Calu3 (cell line): ENCODE measurements at regions not wholly inside any gene's neighbourhood (a gene's known extent, or its start where the extent isn't known, plus 50 kb on each side); places are given as distances from the start of the nearest gene placed in this dataset.

Experiments
- BruUV-seq: library from RNA; stranded (reverse); fragments of 400-500 nt; replicated peaks from 2 replicates; lab custom pipeline; 2021; lab: Mats Ljungman, UMichigan
- CTCF ChIA-PET: fragments of 300-600 bp; sonication (Branson Sonifier 250); formaldehyde crosslinking; loops from one replicate; lab custom pipeline; 2022; ENCODE audit warnings: antibody characterized with exemption; lab: Charles Lee
- DNase-seq: peaks from one replicate; pipeline ENCODE4 v3.0.0; 2022
- H3K27ac Mint-ChIP-seq: one replicate; pipeline ENCODE4 v1.8.0; 2022; ENCODE audit warnings: mixed read lengths; ENCODE audit not compliant: unreplicated experiment
- H3K27me3 Mint-ChIP-seq: one replicate; pipeline ENCODE4 v1.8.0; 2022; ENCODE audit warnings: mixed read lengths; ENCODE audit not compliant: unreplicated experiment
- H3K36me3 Mint-ChIP-seq: one replicate; pipeline ENCODE4 v1.8.0; 2022; ENCODE audit warnings: mild to moderate bottlenecking, moderate library complexity, mixed read lengths; ENCODE audit not compliant: insufficient read depth, unreplicated experiment
- H3K4me1 Mint-ChIP-seq: one replicate; pipeline ENCODE4 v1.8.0; 2022; ENCODE audit warnings: mild to moderate bottlenecking, low read depth, mixed read lengths; ENCODE audit not compliant: unreplicated experiment
- H3K4me3 Mint-ChIP-seq: one replicate; pipeline ENCODE4 v1.8.0; 2022; ENCODE audit warnings: mild to moderate bottlenecking, low read depth, moderate library complexity, mixed read lengths; ENCODE audit not compliant: unreplicated experiment
- H3K9me3 Mint-ChIP-seq: one replicate; pipeline ENCODE4 v1.8.0; 2022; ENCODE audit warnings: low read depth, mixed read lengths; ENCODE audit not compliant: unreplicated experiment
- intact Hi-C: fragments of 100-400 bp; cut with micrococcal nuclease; formaldehyde crosslinking; loops from one replicate; pipeline ENCODE4 v1.10.0; 2022; ENCODE audit not compliant: unreplicated experiment
- TF ChIP-seq, protein P1 (sequence below): fragments of 200-600 bp; IDR thresholded peaks from one replicate; pipeline ENCODE4 v1.8.0; 2022; ENCODE audit warnings: antibody characterized with exemption; ENCODE audit not compliant: unreplicated experiment

DNA sequence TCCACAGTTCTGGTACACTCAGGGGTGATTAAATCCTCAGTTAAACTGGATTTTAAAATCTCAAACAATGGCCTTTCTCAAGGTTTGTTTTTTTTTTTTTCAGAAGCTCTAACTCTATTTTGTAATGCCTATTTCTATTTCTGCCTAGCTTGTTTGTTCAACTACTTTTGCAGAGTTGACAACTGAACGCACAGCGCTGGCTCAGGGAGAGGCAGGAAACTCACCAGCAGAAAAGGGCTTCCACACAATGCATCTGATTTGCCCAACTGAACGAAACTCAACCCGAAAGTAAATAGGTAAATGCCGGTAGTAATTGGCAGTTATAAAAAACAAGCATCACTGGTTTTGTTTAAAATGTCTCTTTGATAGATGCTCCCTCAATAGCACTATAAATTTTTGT is 52.7 kb upstream of the CNEP1R1 start:
- intact Hi-C loops, result no loop called here
- no TSS peak for BruUV-seq
- CTCF ChIA-PET, result no interaction called here
- no peaks in the 10 kb centered on the region for H3K4me1 Mint-ChIP-seq
- H3K36me3 Mint-ChIP-seq, result no peaks in the 10 kb centered on the region
- TF ChIP-seq, protein P1, sequence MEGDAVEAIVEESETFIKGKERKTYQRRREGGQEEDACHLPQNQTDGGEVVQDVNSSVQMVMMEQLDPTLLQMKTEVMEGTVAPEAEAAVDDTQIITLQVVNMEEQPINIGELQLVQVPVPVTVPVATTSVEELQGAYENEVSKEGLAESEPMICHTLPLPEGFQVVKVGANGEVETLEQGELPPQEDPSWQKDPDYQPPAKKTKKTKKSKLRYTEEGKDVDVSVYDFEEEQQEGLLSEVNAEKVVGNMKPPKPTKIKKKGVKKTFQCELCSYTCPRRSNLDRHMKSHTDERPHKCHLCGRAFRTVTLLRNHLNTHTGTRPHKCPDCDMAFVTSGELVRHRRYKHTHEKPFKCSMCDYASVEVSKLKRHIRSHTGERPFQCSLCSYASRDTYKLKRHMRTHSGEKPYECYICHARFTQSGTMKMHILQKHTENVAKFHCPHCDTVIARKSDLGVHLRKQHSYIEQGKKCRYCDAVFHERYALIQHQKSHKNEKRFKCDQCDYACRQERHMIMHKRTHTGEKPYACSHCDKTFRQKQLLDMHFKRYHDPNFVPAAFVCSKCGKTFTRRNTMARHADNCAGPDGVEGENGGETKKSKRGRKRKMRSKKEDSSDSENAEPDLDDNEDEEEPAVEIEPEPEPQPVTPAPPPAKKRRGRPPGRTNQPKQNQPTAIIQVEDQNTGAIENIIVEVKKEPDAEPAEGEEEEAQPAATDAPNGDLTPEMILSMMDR, result no peak
- peaks cover 80% of the 10 kb centered on the region for H3K27me3 Mint-ChIP-seq
- no peaks in the 10 kb centered on the region for H3K9me3 Mint-ChIP-seq
- H3K4me3 Mint-ChIP-seq, result no peak overlapping the region
- no peak overlapping the region for H3K27ac Mint-ChIP-seq
- no peak for DNase-seq

DNA sequence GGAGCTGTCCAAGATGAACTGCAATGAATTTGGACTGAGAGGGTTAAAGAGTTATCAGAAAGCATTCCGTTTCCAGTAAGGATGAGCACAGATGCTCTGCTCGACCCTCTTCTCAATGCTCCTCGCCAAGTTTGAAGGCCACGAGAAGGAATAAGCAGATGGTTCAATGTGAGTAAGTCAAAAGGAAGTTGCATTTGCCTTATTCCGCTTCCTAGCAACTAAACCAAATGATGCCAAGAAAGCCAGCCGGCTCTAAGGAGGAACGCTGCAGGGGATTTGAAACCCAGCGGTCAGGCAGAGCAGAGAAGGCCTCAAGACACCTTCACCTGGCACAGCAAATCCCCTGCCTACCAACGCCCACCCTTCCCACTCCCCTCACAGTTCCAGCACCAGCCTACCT is 52.1 kb upstream of the CNEP1R1 start:
- no peak for DNase-seq
- intact Hi-C loops, result no loop called here
- no TSS peak for BruUV-seq
- CTCF ChIA-PET, result no interaction called here
- H3K4me3 Mint-ChIP-seq, result no peak overlapping the region
- H3K36me3 Mint-ChIP-seq, result no peaks in the 10 kb centered on the region
- TF ChIP-seq, protein P1, result no peak
- peaks cover 73% of the 10 kb centered on the region for H3K27me3 Mint-ChIP-seq
- H3K27ac Mint-ChIP-seq, result no peak overlapping the region
- no peaks in the 10 kb centered on the region for H3K9me3 Mint-ChIP-seq
- no peaks in the 10 kb centered on the region for H3K4me1 Mint-ChIP-seq
